ENCODE measurements at regions not wholly inside any gene's neighbourhood (a gene's known extent, or its start where the extent isn't known, plus 50 kb on each side); places are given as distances from the start of the nearest gene placed in this dataset.

- no peak for DNase-seq
- no peaks in the 10 kb centered on the region for H3K27me3 ChIP-seq (replicated peaks)
- H3K4me3 ChIP-seq (ENCODE audit: low read depth, low read length): no peak overlapping the region
- no peak overlapping the region for H3K27ac ChIP-seq
- no peak for TF ChIP-seq CTCF (IDR thresholded peaks at IDR 0.05; ENCODE audit: low read depth, low read length, missing control alignments)
- in situ Hi-C loops (cut with HindIII; ENCODE audit: low pct_ligation_motif_present, low sequenced_read_pairs): no loop called here
- H3K36me3 ChIP-seq (replicated peaks): no peaks in the 10 kb centered on the region
Observed at GRCh38 chr13:108402850-108403249, 133.3 kb downstream of the TNFSF13B start.

DNA sequence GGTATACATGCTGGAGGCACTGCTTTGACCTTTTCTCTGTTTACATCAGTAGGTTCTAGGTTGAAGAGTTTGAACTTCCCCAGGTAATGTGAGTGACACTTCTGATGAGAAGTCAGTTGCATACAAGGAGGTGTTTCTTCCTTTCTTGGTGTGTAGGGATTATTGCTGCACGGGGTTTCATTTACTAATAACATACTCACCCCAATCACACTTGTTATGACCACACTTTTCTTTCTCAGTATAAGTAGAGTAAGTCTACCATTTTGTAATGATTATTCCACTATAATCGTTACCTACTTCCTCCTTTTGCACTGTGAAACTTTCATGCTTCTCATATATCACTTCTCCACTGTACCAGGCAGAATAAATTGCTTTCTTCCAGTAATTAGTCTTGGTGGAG, 138.0 kb downstream of the TNFSF13B start:
- H3K27ac ChIP-seq: no peak overlapping the region
- no peak for DNase-seq
- TF ChIP-seq CTCF (IDR thresholded peaks at IDR 0.05; ENCODE audit: low read depth, low read length, missing control alignments): no peak
- no peaks in the 10 kb centered on the region for H3K27me3 ChIP-seq (replicated peaks)
- H3K4me3 ChIP-seq (ENCODE audit: low read depth, low read length): no peak overlapping the region
- no peaks in the 10 kb centered on the region for H3K36me3 ChIP-seq (replicated peaks)
- in situ Hi-C loops (cut with HindIII; ENCODE audit: low pct_ligation_motif_present, low sequenced_read_pairs): no loop called here

DNA sequence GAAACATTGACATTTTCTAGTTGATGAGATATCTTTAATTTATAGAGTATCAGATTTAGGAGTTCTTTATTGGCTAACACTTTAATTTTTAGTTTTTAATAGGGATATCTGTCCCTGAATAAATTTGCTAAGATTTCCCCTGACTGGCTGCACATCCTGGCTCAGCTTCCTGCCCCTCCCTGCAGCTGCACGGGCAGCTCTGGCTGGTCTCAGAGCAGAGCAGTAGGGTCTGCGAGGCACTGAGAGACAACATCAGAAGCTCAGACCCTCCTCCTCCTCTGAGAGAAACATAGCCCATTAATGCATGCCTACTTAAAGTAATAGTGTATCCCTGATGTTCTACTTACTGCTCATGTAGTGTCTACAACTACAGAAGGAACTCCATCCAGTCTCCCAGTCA, 139.2 kb downstream of the TNFSF13B start:
- Histone ChIP-seq H3K27me3 (replicated peaks) (no peaks in the 10 kb centered on the region), H3K36me3 (replicated peaks) (no peaks in the 10 kb centered on the region), H3K27ac (no peak overlapping the region), H3K4me3 (ENCODE audit: low read depth, low read length) (no peak overlapping the region)
- TF ChIP-seq CTCF (IDR thresholded peaks at IDR 0.05; ENCODE audit: low read depth, low read length, missing control alignments): no peak
- in situ Hi-C loops (cut with HindIII; ENCODE audit: low pct_ligation_motif_present, low sequenced_read_pairs): no loop called here
- no peak for DNase-seq

DNA sequence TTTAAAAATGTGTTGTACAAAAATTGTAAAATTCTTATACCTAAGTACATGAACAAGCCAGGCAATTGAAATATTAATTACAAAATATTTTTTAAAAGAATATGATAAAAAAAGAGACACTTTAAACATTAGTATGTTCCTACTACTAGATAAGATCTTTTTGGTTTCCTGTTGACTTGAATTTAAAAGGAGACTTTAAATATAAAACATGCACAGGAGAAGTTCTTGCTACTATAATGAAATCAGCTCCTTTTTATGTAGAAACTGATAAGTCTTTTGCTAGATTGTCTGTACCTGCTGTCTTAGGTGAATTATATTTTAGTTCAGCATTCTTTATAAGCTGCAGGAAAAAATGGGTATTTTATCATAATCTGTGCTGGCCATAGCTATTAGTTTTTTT, 140.2 kb downstream of the TNFSF13B start:
- no peak overlapping the region for H3K4me3 ChIP-seq (ENCODE audit: low read depth, low read length)
- no peaks in the 10 kb centered on the region for H3K27me3 ChIP-seq (replicated peaks)
- TF ChIP-seq CTCF (IDR thresholded peaks at IDR 0.05; ENCODE audit: low read depth, low read length, missing control alignments): no peak
- H3K27ac ChIP-seq: no peak overlapping the region
- in situ Hi-C loops (cut with HindIII; ENCODE audit: low pct_ligation_motif_present, low sequenced_read_pairs): no loop called here
- no peaks in the 10 kb centered on the region for H3K36me3 ChIP-seq (replicated peaks)
- DNase-seq: no peak

DNA sequence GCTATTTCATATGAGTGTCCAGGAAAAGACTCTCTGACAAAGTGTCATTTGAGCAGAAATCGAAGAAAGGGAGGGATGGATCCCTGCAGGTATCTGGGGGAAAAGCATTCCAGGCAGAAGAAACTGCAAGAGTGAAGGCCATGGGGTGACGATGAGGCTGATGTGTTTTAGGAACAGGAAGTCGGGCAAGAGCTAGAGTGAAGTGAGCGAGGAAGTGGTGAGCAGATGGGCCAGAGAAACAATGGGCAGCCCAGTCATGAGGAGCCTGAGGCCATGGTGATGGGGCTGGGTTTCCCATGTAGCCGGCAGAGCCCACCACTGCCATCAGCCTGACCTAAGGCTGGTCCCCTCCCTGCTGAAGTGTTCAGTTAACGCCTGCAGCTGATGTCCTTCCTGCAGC, 150.2 kb downstream of the TNFSF13B start:
- in situ Hi-C loops (cut with HindIII; ENCODE audit: low pct_ligation_motif_present, low sequenced_read_pairs): no loop called here
- Histone ChIP-seq H3K4me3 (ENCODE audit: low read depth, low read length) (no peak overlapping the region), H3K27ac (no peak overlapping the region), H3K27me3 (replicated peaks) (no peaks in the 10 kb centered on the region), H3K36me3 (replicated peaks) (no peaks in the 10 kb centered on the region)
- DNase-seq: no peak
- TF ChIP-seq CTCF (IDR thresholded peaks at IDR 0.05; ENCODE audit: low read depth, low read length, missing control alignments): no peak

- TF ChIP-seq CTCF (IDR thresholded peaks at IDR 0.05; ENCODE audit: low read depth, low read length, missing control alignments): no peak
- Histone ChIP-seq H3K27me3 (replicated peaks) (no peaks in the 10 kb centered on the region), H3K4me3 (ENCODE audit: low read depth, low read length) (no peak overlapping the region), H3K36me3 (replicated peaks) (no peaks in the 10 kb centered on the region), H3K27ac (peak overlapping the region; percentile 19)
- in situ Hi-C loops (cut with HindIII; ENCODE audit: low pct_ligation_motif_present, low sequenced_read_pairs): no loop called here
- DNase-seq: peak; percentile 86
Observed at GRCh38 chr13:108425056-108425455, 155.5 kb downstream of the TNFSF13B start.
